A549 (cell line): ENCODE measurements at regions not wholly inside any gene's neighbourhood (a gene's known extent, or its start where the extent isn't known, plus 50 kb on each side); places are given as distances from the start of the nearest gene placed in this dataset.

Source experiments
- ATAC-seq, 2 experiments: fragments of 200-7000 bp in 1 of 2; fragments of >200 bp in 1 of 2; cut with Nextera tagmentation in 1 of 2; cut with Tn5 transposase in 1 of 2; 3 replicates each; pipeline versions ENCODE4 v1.8.0 to v1.9.1; 2018 to 2020; ENCODE audit warnings: mild to moderate bottlenecking in 1 of 2, moderate library complexity in 1 of 2
- CTCF ChIA-PET: fragments of 300-600 bp; sonication (Branson Sonifier 250); formaldehyde crosslinking; extraction: SDS; loops from one replicate; lab custom pipeline; 2021; ENCODE audit warnings: antibody characterized with exemption, inconsistent platforms; lab: Yijun Ruan, JAX
- POLR2A ChIA-PET: fragments of 350-600 bp; formaldehyde crosslinking; extraction: SDS; loops from one replicate; lab custom pipeline; 2021; ENCODE audit warnings: antibody characterized with exemption, inconsistent platforms; lab: Yijun Ruan, JAX
- DNase-seq, 2 experiments: peaks; one replicate each; pipeline versions ENCODE4 v3.0.0 to v3.0.0-alpha.2; 2011 to 2016; ENCODE audit warnings: low read depth in 1 of 2, low spot score in 1 of 2
- FAIRE-seq: peaks from 2 replicates; lab custom pipeline; 2011; peaks lifted over from hg19 to GRCh38; lab: Jason Lieb, UNC
- H3K27ac ChIP-seq, 2 experiments: fragments of >200 bp; sonication (Bioruptor Twin); formaldehyde crosslinking; 3 replicates each; pipeline ENCODE4 v1.5.1; 2016 to 2017
- H3K4me1 ChIP-seq: fragments of >200 bp; sonication (Bioruptor Twin); formaldehyde crosslinking; 3 replicates; pipeline ENCODE4 v1.6.1; 2016
- H3K4me2 ChIP-seq: fragments of >200 bp; sonication (Bioruptor Twin); formaldehyde crosslinking; 3 replicates; pipeline ENCODE4 v1.6.1; 2016
- H3K4me3 ChIP-seq: fragments of >200 bp; sonication (Bioruptor Twin); formaldehyde crosslinking; 3 replicates; pipeline ENCODE4 v1.5.1; 2016
- H3K9me3 ChIP-seq: fragments of >200 bp; sonication (Bioruptor Twin); formaldehyde crosslinking; 3 replicates; pipeline ENCODE4 v1.6.1; 2016
- CEBPB ChIP-seq, 2 experiments: fragments of >200 bp in 1 of 2; sonication (Bioruptor Twin) in 1 of 2; formaldehyde crosslinking in 1 of 2; IDR thresholded peaks; 2 replicates each; pipeline ENCODE4 v1.6.1; 2012 to 2016
- EP300 ChIP-seq, 2 experiments: fragments of >200 bp; sonication (Bioruptor Twin); formaldehyde crosslinking; IDR thresholded peaks; 2 replicates in 1 of 2; 3 replicates in 1 of 2; pipeline ENCODE4 v1.6.1; 2016 to 2017
- ESRRA ChIP-seq: fragments of 150-350 bp; IDR thresholded peaks from 2 replicates; pipeline ENCODE4 v1.6.1; 2014; ENCODE audit warnings: mild to moderate bottlenecking, low read length, borderline replicate concordance
- FOSL2 ChIP-seq, 2 experiments: fragments of 450-650 bp in 1 of 2; fragments of >200 bp in 1 of 2; sonication (Bioruptor Twin) in 1 of 2; formaldehyde crosslinking; IDR thresholded peaks; 2 replicates each; pipeline versions ENCODE4 v1.5.0 to v1.6.1; 2016 to 2020; ENCODE audit warnings: mild to moderate bottlenecking in 1 of 2, moderate library complexity in 1 of 2
- FOXS1 ChIP-seq: fragments of 250-450 bp; sonication (Bioruptor Pico); IDR thresholded peaks from 2 replicates; pipeline ENCODE4 v1.5.0; 2020; ENCODE audit warnings: mild to moderate bottlenecking, moderate library complexity
- GATA3 ChIP-seq: IDR thresholded peaks from 2 replicates; pipeline ENCODE4 v1.6.1; 2012; ENCODE audit warnings: borderline replicate concordance
- HDAC2 ChIP-seq: fragments of 200-600 bp; sonication (generic); IDR thresholded peaks from 2 replicates; pipeline ENCODE4 v1.6.1; 2016
- HEYL ChIP-seq: fragments of 250-450 bp; sonication (Bioruptor Pico); IDR thresholded peaks from 2 replicates; pipeline ENCODE4 v1.8.0; 2021; ENCODE audit warnings: mild to moderate bottlenecking, moderate library complexity
- HOXA7 ChIP-seq: fragments of 250-450 bp; sonication (Bioruptor Pico); IDR thresholded peaks from 2 replicates; pipeline ENCODE4 v1.5.0; 2020; ENCODE audit warnings: mild to moderate bottlenecking, moderate library complexity
- KDM1A ChIP-seq: fragments of 200-600 bp; sonication (generic); IDR thresholded peaks from 2 replicates; pipeline ENCODE4 v1.6.1; 2016; ENCODE audit warnings: low read depth, mild to moderate bottlenecking
- MAZ ChIP-seq: fragments of 150-350 bp; IDR thresholded peaks from 2 replicates; pipeline ENCODE4 v1.6.1; 2014; ENCODE audit warnings: antibody characterized with exemption, low read depth, low read length, borderline replicate concordance
- MYC ChIP-seq: IDR thresholded peaks from 2 replicates; pipeline ENCODE4 v1.6.1; 2012; ENCODE audit warnings: mild to moderate bottlenecking, inconsistent platforms, low read length, improper control_type of control experiment, borderline replicate concordance
- POLR2A ChIP-seq: IDR thresholded peaks from 2 replicates; pipeline ENCODE4 v1.6.1; 2012; ENCODE audit warnings: mild to moderate bottlenecking, low read length
- POLR2AphosphoS2 ChIP-seq: conservative IDR thresholded peaks from 2 replicates; pipeline ENCODE4 v1.6.1; 2012; ENCODE audit warnings: low read length, improper control_type of control experiment, inconsistent platforms
- RFX5 ChIP-seq: fragments of 450-650 bp; IDR thresholded peaks from 2 replicates; pipeline ENCODE4 v1.7.1; 2014; ENCODE audit warnings: antibody characterized with exemption, mild to moderate bottlenecking, moderate library complexity
- SMC3 ChIP-seq: fragments of >200 bp; sonication (Bioruptor Twin); formaldehyde crosslinking; IDR thresholded peaks from 3 replicates; pipeline ENCODE4 v1.6.1; 2018; ENCODE audit warnings: inconsistent platforms
- ZC3H11A ChIP-seq: fragments of 450-650 bp; IDR thresholded peaks from 2 replicates; pipeline ENCODE4 v1.6.1; 2014; ENCODE audit warnings: antibody characterized with exemption, mild to moderate bottlenecking
- ZFP36 ChIP-seq: fragments of 450-650 bp; IDR thresholded peaks from 2 replicates; pipeline ENCODE4 v1.6.1; 2014; ENCODE audit warnings: borderline replicate concordance; ENCODE audit not compliant: partially characterized antibody
- ZNF302 ChIP-seq: fragments of 250-450 bp; sonication (Bioruptor Pico); IDR thresholded peaks from 2 replicates; pipeline ENCODE4 v1.9.0; 2021; ENCODE audit warnings: inconsistent platforms, mild to moderate bottlenecking, moderate library complexity
- WGBS: methylation state at CpG from one replicate; pipeline ENCODE4 v1.1.6; 2017; ENCODE audit errors: missing lambda C conversion rate; 5-methylcytosine and 5-hydroxymethylcytosine counted together
- TF ChIP-seq, protein P1 (sequence below): fragments of 450-650 bp; IDR thresholded peaks from 2 replicates; pipeline ENCODE4 v1.6.1; 2014; ENCODE audit warnings: antibody characterized with exemption
- TF ChIP-seq, protein P2 (sequence below): fragments of 150-350 bp; IDR thresholded peaks from 2 replicates; pipeline ENCODE4 v1.6.1; 2014; ENCODE audit warnings: low read depth, mild to moderate bottlenecking, low read length

GRCh38 chr2:146584316-146584715 is 1260.5 kb upstream of the ACVR2A start (continued):
- no peak for TF ChIP-seq FOXS1 (CRISPR knock-in tag)
- no peak for TF ChIP-seq HEYL
- no peak for TF ChIP-seq ZFP36
- no peak for TF ChIP-seq SMC3
- TF ChIP-seq ZC3H11A: no peak
- no peak for TF ChIP-seq ZNF302 (CRISPR knock-in tag)
- no peak for TF ChIP-seq KDM1A
- TF ChIP-seq HOXA7 (CRISPR knock-in tag): no peak
- TF ChIP-seq POLR2A: no peak

DNA sequence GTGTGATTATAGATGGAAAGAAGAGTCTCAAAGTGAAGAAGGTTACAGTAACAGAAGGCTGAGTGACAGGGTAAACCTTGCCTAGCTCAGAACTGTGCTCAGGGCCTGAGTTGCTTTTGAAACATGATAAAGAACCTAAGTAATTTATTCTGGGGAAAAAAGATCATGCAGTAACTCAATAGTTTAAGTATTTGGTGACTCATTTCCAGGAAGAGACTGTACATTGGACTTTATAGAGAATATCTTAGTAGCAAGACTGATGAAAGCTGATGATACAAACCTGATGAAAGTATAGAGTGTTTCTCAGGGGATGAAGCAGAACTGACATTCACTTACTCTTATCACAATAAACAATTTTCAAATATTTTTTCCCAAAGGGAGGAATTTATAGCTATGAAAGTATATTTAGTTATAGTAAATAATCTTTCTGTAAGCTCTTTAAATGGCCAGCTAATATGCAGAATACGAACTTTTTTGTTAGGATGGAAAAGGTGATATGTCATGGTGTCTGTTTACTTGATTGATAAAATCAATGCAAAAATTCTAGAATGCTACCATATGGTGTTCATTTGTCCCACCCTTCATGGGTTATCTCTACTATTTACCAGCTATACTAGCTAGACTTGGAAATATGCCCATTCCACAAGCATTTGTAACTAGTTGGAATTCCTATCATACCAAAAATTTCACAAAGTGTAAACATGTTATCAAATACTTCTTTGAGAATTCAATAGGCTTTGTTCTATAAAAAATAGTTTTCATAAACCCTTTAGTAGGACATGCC is 1265.5 kb upstream of the ACVR2A start:
- ChIA-PET CTCF (no interaction called here), POLR2A (no interaction called here)
- 4% methylated on average over 1 of the region's 1 CpG for WGBS
- DNase-seq (peak; percentile 4 to 42), ATAC-seq (peak; percentile 80 to 87), FAIRE-seq (peak; percentile 28)
- Histone ChIP-seq H3K4me2 (peak overlapping the region; percentile 77), H3K4me1 (peaks cover 39% of the 10 kb centered on the region), H3K27ac (peak overlapping the region; percentile 24 to 85), H3K9me3 (no peaks in the 10 kb centered on the region), H3K4me3 (peak overlapping the region; percentile 16; the same call in 1 of the 3 replicates)
- TF ChIP-seq GATA3 (peak; percentile 79; the same call in 1 of the 2 replicates), POLR2AphosphoS2 (no peak), EP300 (IDR thresholded peaks at IDR 0.05) (no peak), HOXA7 (CRISPR knock-in tag) (no peak), MAZ (no peak), ESRRA (no peak), FOSL2 (IDR thresholded peaks at IDR 0.05) (no peak), FOSL2 (CRISPR knock-in tag; IDR thresholded peaks at IDR 0.05) (peak; percentile 64)

GRCh38 chr2:146576339-146577111 is 1268.3 kb upstream of the ACVR2A start:
- no peaks in the 10 kb centered on the region for H3K9me3 ChIP-seq
- no peak overlapping the region for H3K4me2 ChIP-seq
- no peak overlapping the region for H3K4me3 ChIP-seq
- TF ChIP-seq ZFP36 (no peak), RFX5 (no peak), CEBPB (IDR thresholded peaks at IDR 0.05) (no peak), FOSL2 (IDR thresholded peaks at IDR 0.05) (no peak), FOSL2 (CRISPR knock-in tag; IDR thresholded peaks at IDR 0.05) (no peak), MYC (no peak), HDAC2 (no peak)
- TF ChIP-seq, protein P1, sequence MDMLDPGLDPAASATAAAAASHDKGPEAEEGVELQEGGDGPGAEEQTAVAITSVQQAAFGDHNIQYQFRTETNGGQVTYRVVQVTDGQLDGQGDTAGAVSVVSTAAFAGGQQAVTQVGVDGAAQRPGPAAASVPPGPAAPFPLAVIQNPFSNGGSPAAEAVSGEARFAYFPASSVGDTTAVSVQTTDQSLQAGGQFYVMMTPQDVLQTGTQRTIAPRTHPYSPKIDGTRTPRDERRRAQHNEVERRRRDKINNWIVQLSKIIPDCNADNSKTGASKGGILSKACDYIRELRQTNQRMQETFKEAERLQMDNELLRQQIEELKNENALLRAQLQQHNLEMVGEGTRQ: no peak
- TF ChIP-seq, protein P2, sequence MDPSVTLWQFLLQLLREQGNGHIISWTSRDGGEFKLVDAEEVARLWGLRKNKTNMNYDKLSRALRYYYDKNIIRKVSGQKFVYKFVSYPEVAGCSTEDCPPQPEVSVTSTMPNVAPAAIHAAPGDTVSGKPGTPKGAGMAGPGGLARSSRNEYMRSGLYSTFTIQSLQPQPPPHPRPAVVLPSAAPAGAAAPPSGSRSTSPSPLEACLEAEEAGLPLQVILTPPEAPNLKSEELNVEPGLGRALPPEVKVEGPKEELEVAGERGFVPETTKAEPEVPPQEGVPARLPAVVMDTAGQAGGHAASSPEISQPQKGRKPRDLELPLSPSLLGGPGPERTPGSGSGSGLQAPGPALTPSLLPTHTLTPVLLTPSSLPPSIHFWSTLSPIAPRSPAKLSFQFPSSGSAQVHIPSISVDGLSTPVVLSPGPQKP: no peak
- WGBS: 87% methylated on average over 8 of the region's 8 CpGs
- POLR2A ChIA-PET: no interaction called here
- FAIRE-seq (no peak), DNase-seq (no peak), ATAC-seq (no peak)
- H3K27ac ChIP-seq: no peak overlapping the region
- peaks cover 40% of the 10 kb centered on the region for H3K4me1 ChIP-seq
- CTCF ChIA-PET: no interaction called here
